WTC11 (cell line): ENCODE measurements at regions not wholly inside any gene's neighbourhood (a gene's known extent, or its start where the extent isn't known, plus 50 kb on each side); places are given as distances from the start of the nearest gene placed in this dataset.

Source experiments
- ATAC-seq: fragments of 200-7000 bp; cut with Tn5 transposase; 2 replicates; pipeline ENCODE4 v1.10.0; 2021; ENCODE audit warnings: mild to moderate bottlenecking, moderate library complexity
- CTCF ChIA-PET: fragments of 300-600 bp; sonication (Branson Sonifier 250); formaldehyde crosslinking; loops from one replicate; lab custom pipeline; 2021; ENCODE audit warnings: antibody characterized with exemption; lab: Charles Lee
- POLR2A ChIA-PET: fragments of 350-600 bp; sonication (Branson Sonifier 250); formaldehyde crosslinking; loops from one replicate; lab custom pipeline; 2021; ENCODE audit warnings: antibody characterized with exemption; lab: Charles Lee
- DNase-seq: peaks from one replicate; pipeline ENCODE4 v3.0.0; 2021; ENCODE audit warnings: low spot score
- H3K27ac Mint-ChIP-seq: 2 replicates; pipeline ENCODE4 v1.8.0; 2021; ENCODE audit warnings: mixed read lengths
- H3K27me3 Mint-ChIP-seq: 2 replicates; pipeline ENCODE4 v1.8.0; 2021; ENCODE audit warnings: low read depth, mild to moderate bottlenecking, moderate library complexity, mixed read lengths
- H3K36me3 Mint-ChIP-seq: 2 replicates; pipeline ENCODE4 v1.8.0; 2021; ENCODE audit warnings: mixed read lengths
- H3K4me1 Mint-ChIP-seq: 2 replicates; pipeline ENCODE4 v1.8.0; 2022; ENCODE audit warnings: mixed read lengths
- H3K4me3 Mint-ChIP-seq: 2 replicates; pipeline ENCODE4 v1.8.0; 2021; ENCODE audit warnings: mild to moderate bottlenecking, moderate library complexity, mixed read lengths
- H3K9me3 Mint-ChIP-seq: 2 replicates; pipeline ENCODE4 v1.8.0; 2021; ENCODE audit warnings: mixed read lengths
- EMX1 ChIP-seq: fragments of 250-450 bp; sonication (Bioruptor Pico); IDR thresholded peaks from 2 replicates; pipeline ENCODE4 v1.8.0; 2021; ENCODE audit warnings: mild to moderate bottlenecking
- FOXJ3 ChIP-seq: sonication (generic); formaldehyde crosslinking; IDR thresholded peaks from 2 replicates; pipeline ENCODE4 v1.9.0; 2021; ENCODE audit warnings: missing genetic modification reagents, mild to moderate bottlenecking, borderline replicate concordance
- FOXK1 ChIP-seq: sonication (generic); formaldehyde crosslinking; IDR thresholded peaks from 2 replicates; pipeline ENCODE4 v1.8.0; 2022; ENCODE audit warnings: mild to moderate bottlenecking, moderate library complexity, missing genetic modification reagents
- JAZF1 ChIP-seq: fragments of 250-450 bp; sonication (Bioruptor Pico); IDR thresholded peaks from 2 replicates; pipeline ENCODE4 v1.9.0; 2021; ENCODE audit warnings: moderate library complexity, mild to moderate bottlenecking, inconsistent platforms
- MXD4 ChIP-seq: fragments of 250-450 bp; sonication (Bioruptor Pico); IDR thresholded peaks from 2 replicates; pipeline ENCODE4 v1.8.0; 2021; ENCODE audit warnings: mild to moderate bottlenecking, moderate library complexity, borderline replicate concordance
- NR2C2 ChIP-seq: sonication (generic); formaldehyde crosslinking; IDR thresholded peaks from 2 replicates; pipeline ENCODE4 v1.8.0; 2022; ENCODE audit warnings: mild to moderate bottlenecking, missing genetic modification reagents
- NR3C1 ChIP-seq: sonication (generic); formaldehyde crosslinking; conservative IDR thresholded peaks from 2 replicates; pipeline ENCODE4 v1.8.1; 2023; ENCODE audit warnings: low read depth, mild to moderate bottlenecking, missing genetic modification reagents
- OVOL2 ChIP-seq: fragments of 250-450 bp; sonication (Bioruptor Pico); IDR thresholded peaks from 2 replicates; pipeline ENCODE4 v1.9.0; 2021; ENCODE audit warnings: mild to moderate bottlenecking, borderline replicate concordance
- RORB ChIP-seq: fragments of 250-450 bp; sonication (Bioruptor Pico); IDR thresholded peaks from 2 replicates; pipeline ENCODE4 v1.9.0; 2021; ENCODE audit warnings: mild to moderate bottlenecking
- SMAD3 ChIP-seq: sonication (generic); formaldehyde crosslinking; IDR thresholded peaks from 2 replicates; pipeline ENCODE4 v1.8.0; 2022; ENCODE audit warnings: missing genetic modification reagents, mild to moderate bottlenecking, borderline replicate concordance
- TEAD4 ChIP-seq: sonication (generic); formaldehyde crosslinking; IDR thresholded peaks from 2 replicates; pipeline ENCODE4 v1.8.0; 2022; ENCODE audit warnings: mild to moderate bottlenecking, missing genetic modification reagents
- ZNF138 ChIP-seq: sonication (generic); formaldehyde crosslinking; conservative IDR thresholded peaks from 2 replicates; pipeline ENCODE4 v1.8.1; 2022; ENCODE audit warnings: mild to moderate bottlenecking, moderate library complexity, missing genetic modification reagents
- ZNF263 ChIP-seq: sonication (generic); formaldehyde crosslinking; IDR thresholded peaks from 2 replicates; pipeline ENCODE4 v1.8.1; 2022; ENCODE audit warnings: low read depth, mild to moderate bottlenecking, moderate library complexity, missing genetic modification reagents
- ZNF532 ChIP-seq: fragments of 250-450 bp; sonication (Bioruptor Pico); IDR thresholded peaks from 2 replicates; pipeline ENCODE4 v1.9.0; 2021; ENCODE audit warnings: mild to moderate bottlenecking, borderline replicate concordance
- TF ChIP-seq, protein P1 (sequence below): sonication (generic); formaldehyde crosslinking; IDR thresholded peaks from 2 replicates; pipeline ENCODE4 v1.8.0; 2022; ENCODE audit warnings: missing genetic modification reagents
- TF ChIP-seq, protein P2 (sequence below): sonication (generic); formaldehyde crosslinking; IDR thresholded peaks from 2 replicates; pipeline ENCODE4 v1.8.0; 2022; ENCODE audit warnings: mild to moderate bottlenecking, missing genetic modification reagents
- TF ChIP-seq, protein P3 (sequence below): sonication (generic); formaldehyde crosslinking; IDR thresholded peaks from 2 replicates; pipeline ENCODE4 v1.8.0; 2023; ENCODE audit warnings: missing genetic modification reagents
- TF ChIP-seq, protein P4 (sequence below): sonication (generic); formaldehyde crosslinking; IDR thresholded peaks from 2 replicates; pipeline ENCODE4 v1.8.0; 2023; ENCODE audit warnings: mild to moderate bottlenecking, missing genetic modification reagents

DNA sequence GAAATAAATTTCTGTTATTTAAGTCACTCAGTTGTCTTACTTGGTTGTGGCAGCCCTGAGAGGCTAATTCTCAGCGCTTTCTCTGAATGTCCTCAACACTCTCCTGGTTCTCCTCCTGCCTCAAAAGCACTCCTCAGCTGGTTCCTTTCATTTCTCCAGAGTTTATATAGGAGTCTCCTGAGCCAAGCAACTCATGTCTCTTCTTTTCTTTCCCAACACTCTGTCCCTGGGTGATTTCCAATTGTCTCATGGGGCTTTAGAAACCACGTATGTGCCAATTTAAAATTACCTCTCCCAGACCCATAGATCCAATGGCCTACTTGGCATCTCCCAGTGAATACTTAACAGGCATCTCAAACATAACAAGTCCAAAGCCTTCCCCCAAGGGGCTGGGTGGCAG, 184.3 kb downstream of the TTC32 start:
- DNase-seq, result no peak
- Mint-ChIP-seq H3K27me3 (peaks cover 7% of the 10 kb centered on the region), H3K4me3 (no peak overlapping the region), H3K36me3 (no peaks in the 10 kb centered on the region), H3K4me1 (no peaks in the 10 kb centered on the region), H3K9me3 (peaks cover 12% of the 10 kb centered on the region), H3K27ac (no peak overlapping the region)
- ATAC-seq, result no peak
- TF ChIP-seq TEAD4 (CRISPR knock-in tag) (no peak), NR2C2 (no peak), EMX1 (no peak), MXD4 (CRISPR knock-in tag) (no peak), SMAD3 (CRISPR knock-in tag) (no peak), ZNF138 (CRISPR knock-in tag) (no peak), OVOL2 (CRISPR knock-in tag) (no peak), FOXK1 (CRISPR knock-in tag) (no peak), FOXJ3 (CRISPR knock-in tag) (no peak)
- TF ChIP-seq, protein P1, sequence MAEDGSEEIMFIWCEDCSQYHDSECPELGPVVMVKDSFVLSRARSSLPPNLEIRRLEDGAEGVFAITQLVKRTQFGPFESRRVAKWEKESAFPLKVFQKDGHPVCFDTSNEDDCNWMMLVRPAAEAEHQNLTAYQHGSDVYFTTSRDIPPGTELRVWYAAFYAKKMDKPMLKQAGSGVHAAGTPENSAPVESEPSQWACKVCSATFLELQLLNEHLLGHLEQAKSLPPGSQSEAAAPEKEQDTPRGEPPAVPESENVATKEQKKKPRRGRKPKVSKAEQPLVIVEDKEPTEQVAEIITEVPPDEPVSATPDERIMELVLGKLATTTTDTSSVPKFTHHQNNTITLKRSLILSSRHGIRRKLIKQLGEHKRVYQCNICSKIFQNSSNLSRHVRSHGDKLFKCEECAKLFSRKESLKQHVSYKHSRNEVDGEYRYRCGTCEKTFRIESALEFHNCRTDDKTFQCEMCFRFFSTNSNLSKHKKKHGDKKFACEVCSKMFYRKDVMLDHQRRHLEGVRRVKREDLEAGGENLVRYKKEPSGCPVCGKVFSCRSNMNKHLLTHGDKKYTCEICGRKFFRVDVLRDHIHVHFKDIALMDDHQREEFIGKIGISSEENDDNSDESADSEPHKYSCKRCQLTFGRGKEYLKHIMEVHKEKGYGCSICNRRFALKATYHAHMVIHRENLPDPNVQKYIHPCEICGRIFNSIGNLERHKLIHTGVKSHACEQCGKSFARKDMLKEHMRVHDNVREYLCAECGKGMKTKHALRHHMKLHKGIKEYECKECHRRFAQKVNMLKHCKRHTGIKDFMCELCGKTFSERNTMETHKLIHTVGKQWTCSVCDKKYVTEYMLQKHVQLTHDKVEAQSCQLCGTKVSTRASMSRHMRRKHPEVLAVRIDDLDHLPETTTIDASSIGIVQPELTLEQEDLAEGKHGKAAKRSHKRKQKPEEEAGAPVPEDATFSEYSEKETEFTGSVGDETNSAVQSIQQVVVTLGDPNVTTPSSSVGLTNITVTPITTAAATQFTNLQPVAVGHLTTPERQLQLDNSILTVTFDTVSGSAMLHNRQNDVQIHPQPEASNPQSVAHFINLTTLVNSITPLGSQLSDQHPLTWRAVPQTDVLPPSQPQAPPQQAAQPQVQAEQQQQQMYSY (CRISPR knock-in tag), result no peak
- TF ChIP-seq, protein P2, sequence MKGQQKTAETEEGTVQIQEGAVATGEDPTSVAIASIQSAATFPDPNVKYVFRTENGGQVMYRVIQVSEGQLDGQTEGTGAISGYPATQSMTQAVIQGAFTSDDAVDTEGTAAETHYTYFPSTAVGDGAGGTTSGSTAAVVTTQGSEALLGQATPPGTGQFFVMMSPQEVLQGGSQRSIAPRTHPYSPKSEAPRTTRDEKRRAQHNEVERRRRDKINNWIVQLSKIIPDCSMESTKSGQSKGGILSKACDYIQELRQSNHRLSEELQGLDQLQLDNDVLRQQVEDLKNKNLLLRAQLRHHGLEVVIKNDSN (CRISPR knock-in tag), result no peak
- ChIA-PET CTCF (no interaction called here), POLR2A (no interaction called here)

- H3K36me3 Mint-ChIP-seq, result peaks cover 2% of the 10 kb centered on the region; the same call in 1 of the 2 replicates
- ATAC-seq (no peak), DNase-seq (no peak)
- peaks cover 7% of the 10 kb centered on the region for H3K27me3 Mint-ChIP-seq
- ChIA-PET CTCF (interaction anchor here (1.1 to 2.1 kb wide), 2 partner anchors 11 to 32 kb away, joined by 3 to 7 read pairs; no protein-coding TSS in a partner anchor), POLR2A (no interaction called here)
- no peak overlapping the region for H3K4me3 Mint-ChIP-seq
- H3K27ac Mint-ChIP-seq, result no peak overlapping the region
- H3K4me1 Mint-ChIP-seq, result peaks cover 4% of the 10 kb centered on the region
- H3K9me3 Mint-ChIP-seq, result peaks cover 18% of the 10 kb centered on the region
- no peak for TF ChIP-seq JAZF1 (CRISPR knock-in tag)
- TF ChIP-seq, protein P3, sequence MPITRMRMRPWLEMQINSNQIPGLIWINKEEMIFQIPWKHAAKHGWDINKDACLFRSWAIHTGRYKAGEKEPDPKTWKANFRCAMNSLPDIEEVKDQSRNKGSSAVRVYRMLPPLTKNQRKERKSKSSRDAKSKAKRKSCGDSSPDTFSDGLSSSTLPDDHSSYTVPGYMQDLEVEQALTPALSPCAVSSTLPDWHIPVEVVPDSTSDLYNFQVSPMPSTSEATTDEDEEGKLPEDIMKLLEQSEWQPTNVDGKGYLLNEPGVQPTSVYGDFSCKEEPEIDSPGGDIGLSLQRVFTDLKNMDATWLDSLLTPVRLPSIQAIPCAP, result no peak
- TF ChIP-seq, protein P4, sequence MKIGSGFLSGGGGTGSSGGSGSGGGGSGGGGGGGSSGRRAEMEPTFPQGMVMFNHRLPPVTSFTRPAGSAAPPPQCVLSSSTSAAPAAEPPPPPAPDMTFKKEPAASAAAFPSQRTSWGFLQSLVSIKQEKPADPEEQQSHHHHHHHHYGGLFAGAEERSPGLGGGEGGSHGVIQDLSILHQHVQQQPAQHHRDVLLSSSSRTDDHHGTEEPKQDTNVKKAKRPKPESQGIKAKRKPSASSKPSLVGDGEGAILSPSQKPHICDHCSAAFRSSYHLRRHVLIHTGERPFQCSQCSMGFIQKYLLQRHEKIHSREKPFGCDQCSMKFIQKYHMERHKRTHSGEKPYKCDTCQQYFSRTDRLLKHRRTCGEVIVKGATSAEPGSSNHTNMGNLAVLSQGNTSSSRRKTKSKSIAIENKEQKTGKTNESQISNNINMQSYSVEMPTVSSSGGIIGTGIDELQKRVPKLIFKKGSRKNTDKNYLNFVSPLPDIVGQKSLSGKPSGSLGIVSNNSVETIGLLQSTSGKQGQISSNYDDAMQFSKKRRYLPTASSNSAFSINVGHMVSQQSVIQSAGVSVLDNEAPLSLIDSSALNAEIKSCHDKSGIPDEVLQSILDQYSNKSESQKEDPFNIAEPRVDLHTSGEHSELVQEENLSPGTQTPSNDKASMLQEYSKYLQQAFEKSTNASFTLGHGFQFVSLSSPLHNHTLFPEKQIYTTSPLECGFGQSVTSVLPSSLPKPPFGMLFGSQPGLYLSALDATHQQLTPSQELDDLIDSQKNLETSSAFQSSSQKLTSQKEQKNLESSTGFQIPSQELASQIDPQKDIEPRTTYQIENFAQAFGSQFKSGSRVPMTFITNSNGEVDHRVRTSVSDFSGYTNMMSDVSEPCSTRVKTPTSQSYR (CRISPR knock-in tag), result no peak
- no peak for TF ChIP-seq ZNF138 (CRISPR knock-in tag)
- TF ChIP-seq, protein P1 (CRISPR knock-in tag), result no peak
- TF ChIP-seq ZNF263 (CRISPR knock-in tag), result no peak
- TF ChIP-seq FOXJ3 (CRISPR knock-in tag), result no peak
- no peak for TF ChIP-seq RORB
- TF ChIP-seq ZNF532 (CRISPR knock-in tag), result no peak
- no peak for TF ChIP-seq SMAD3 (CRISPR knock-in tag)
- TF ChIP-seq NR3C1 (CRISPR knock-in tag), result no peak
Measured at GRCh38 chr2:19714926-19715325, 186.9 kb downstream of the TTC32 start.
